Neural progenitor cell (in vitro differentiated cells): ENCODE measurements at regions not wholly inside any gene's neighbourhood (a gene's known extent, or its start where the extent isn't known, plus 50 kb on each side); places are given as distances from the start of the nearest gene placed in this dataset.

Source experiments
- DNase-seq: peaks from one replicate; pipeline ENCODE4 v3.0.0-alpha.2; 2016; ENCODE audit warnings: low spot score
- H2AFZ ChIP-seq: fragments of 200-600 bp; sonication (generic); replicated peaks from 2 replicates; pipeline ENCODE4 v1.6.1; 2016; ENCODE audit warnings: antibody characterized with exemption
- H3F3A ChIP-seq: fragments of 200-600 bp; sonication (generic); 2 replicates; pipeline ENCODE4 v1.6.1; 2016; ENCODE audit warnings: antibody characterized with exemption, low read depth
- H3K27ac ChIP-seq: fragments of 200-600 bp; sonication (generic); 2 replicates; pipeline ENCODE4 v1.5.1; 2016; ENCODE audit warnings: mild to moderate bottlenecking
- H3K27me3 ChIP-seq: fragments of 200-600 bp; sonication (generic); 2 replicates; pipeline ENCODE4 v1.6.1; 2016; ENCODE audit warnings: mild to moderate bottlenecking, moderate library complexity
- H3K36me3 ChIP-seq: fragments of 200-600 bp; sonication (generic); 2 replicates; pipeline ENCODE4 v1.5.1; 2016
- H3K4me1 ChIP-seq: fragments of 200-600 bp; sonication (generic); 2 replicates; pipeline ENCODE4 v1.6.1; 2016; ENCODE audit warnings: mixed run types
- H3K4me2 ChIP-seq: fragments of 200-600 bp; sonication (generic); 2 replicates; pipeline ENCODE4 v1.6.1; 2016
- H3K4me3 ChIP-seq: fragments of 200-600 bp; sonication (generic); 2 replicates; pipeline ENCODE4 v1.5.1; 2016
- H3K79me2 ChIP-seq: fragments of 200-600 bp; sonication (generic); 2 replicates; pipeline ENCODE4 v1.6.1; 2016; ENCODE audit warnings: low read depth
- H3K9ac ChIP-seq: fragments of 200-600 bp; sonication (generic); 2 replicates; pipeline ENCODE4 v1.6.1; 2016
- H3K9me3 ChIP-seq: fragments of 200-600 bp; sonication (generic); 2 replicates; pipeline ENCODE4 v1.5.1; 2016; ENCODE audit warnings: low read depth
- H4K20me1 ChIP-seq: fragments of 200-600 bp; sonication (generic); 2 replicates; pipeline ENCODE4 v1.6.1; 2016; ENCODE audit warnings: low read depth
- H3K27ac Mint-ChIP-seq: 3 replicates; pipeline ENCODE4 v1.8.0; 2021; ENCODE audit warnings: mixed read lengths
- H3K27me3 Mint-ChIP-seq: 2 replicates; pipeline ENCODE4 v1.8.0; 2022; ENCODE audit warnings: low read depth, mild to moderate bottlenecking, inconsistent platforms, moderate library complexity, mixed read lengths; ENCODE audit not compliant: insufficient read depth
- H3K36me3 Mint-ChIP-seq: 3 replicates; pipeline ENCODE4 v1.8.0; 2021; ENCODE audit warnings: mixed read lengths
- H3K4me1 Mint-ChIP-seq: 3 replicates; pipeline ENCODE4 v1.8.0; 2021; ENCODE audit warnings: mixed read lengths
- H3K4me3 Mint-ChIP-seq: 3 replicates; pipeline ENCODE4 v1.8.0; 2021; ENCODE audit warnings: mild to moderate bottlenecking, moderate library complexity, mixed read lengths
- H3K9me3 Mint-ChIP-seq: 3 replicates; pipeline ENCODE4 v1.8.0; 2020; ENCODE audit warnings: mixed read lengths
- CTCF ChIP-seq: fragments of 200-600 bp; sonication (generic); IDR thresholded peaks from 2 replicates; pipeline ENCODE4 v1.5.1; 2017; ENCODE audit warnings: antibody characterized with exemption, mild to moderate bottlenecking
- EZH2 ChIP-seq: fragments of 200-600 bp; sonication (generic); IDR thresholded peaks from 2 replicates; pipeline ENCODE4 v1.6.1; 2017; ENCODE audit warnings: antibody characterized with exemption, mild to moderate bottlenecking, moderate library complexity
- EZH2phosphoT487 ChIP-seq: fragments of 200-600 bp; sonication (generic); IDR thresholded peaks from 2 replicates; pipeline ENCODE4 v1.6.1; 2017; ENCODE audit warnings: antibody characterized with exemption

GRCh38 chr11:129295746-129296145 lies 79.9 kb upstream of the BARX2 start:
- Mint-ChIP-seq H3K9me3 (no peaks in the 10 kb centered on the region), H3K27me3 (peaks cover 7% of the 10 kb centered on the region), H3K4me3 (no peak overlapping the region), H3K36me3 (no peaks in the 10 kb centered on the region), H3K4me1 (peaks cover 36% of the 10 kb centered on the region), H3K27ac (peak overlapping the region; percentile 20)
- TF ChIP-seq CTCF: no peak
- no peak for TF ChIP-seq EZH2
- TF ChIP-seq EZH2phosphoT487: no peak
- no peaks in the 10 kb centered on the region for H3K9me3 ChIP-seq
- H3K4me3 ChIP-seq: no peak overlapping the region
- no peak overlapping the region for H3K9ac ChIP-seq
- H3K27ac ChIP-seq: no peak overlapping the region
- no peaks in the 10 kb centered on the region for H3K79me2 ChIP-seq
- no peak for DNase-seq
- no peaks in the 10 kb centered on the region for H3K36me3 ChIP-seq
- H3K4me1 ChIP-seq: peaks cover 11% of the 10 kb centered on the region
- peaks cover 9% of the 10 kb centered on the region for H3F3A ChIP-seq
- no peaks in the 10 kb centered on the region for H3K27me3 ChIP-seq
- no peak overlapping the region for H2AFZ ChIP-seq
- H4K20me1 ChIP-seq: no peaks in the 10 kb centered on the region
- no peak overlapping the region for H3K4me2 ChIP-seq

GRCh38 chr11:129292771-129293170 lies 82.9 kb upstream of the BARX2 start:
- H3K4me3 Mint-ChIP-seq: no peak overlapping the region
- no peak overlapping the region for H3K27ac Mint-ChIP-seq
- TF ChIP-seq EZH2phosphoT487 (no peak), CTCF (no peak), EZH2 (no peak)
- no peak for DNase-seq
- Histone ChIP-seq H3K27me3 (no peaks in the 10 kb centered on the region), H3K4me2 (no peak overlapping the region), H3K27ac (no peak overlapping the region), H3K79me2 (no peaks in the 10 kb centered on the region), H2AFZ (no peak overlapping the region), H3K9ac (no peak overlapping the region), H3K9me3 (no peaks in the 10 kb centered on the region), H4K20me1 (no peaks in the 10 kb centered on the region), H3F3A (peaks cover 9% of the 10 kb centered on the region), H3K4me1 (peaks cover 13% of the 10 kb centered on the region), H3K4me3 (no peak overlapping the region), H3K36me3 (no peaks in the 10 kb centered on the region)
- no peaks in the 10 kb centered on the region for H3K9me3 Mint-ChIP-seq
- H3K27me3 Mint-ChIP-seq: peaks cover 7% of the 10 kb centered on the region
- peaks cover 46% of the 10 kb centered on the region for H3K4me1 Mint-ChIP-seq
- no peaks in the 10 kb centered on the region for H3K36me3 Mint-ChIP-seq

GRCh38 chr11:129292092-129292491 lies 83.6 kb upstream of the BARX2 start:
- H3K9me3 Mint-ChIP-seq: no peaks in the 10 kb centered on the region
- TF ChIP-seq EZH2 (no peak), EZH2phosphoT487 (no peak), CTCF (no peak)
- H3K27ac Mint-ChIP-seq: peak overlapping the region; percentile 60
- Histone ChIP-seq H3K27me3 (no peaks in the 10 kb centered on the region), H3K79me2 (no peaks in the 10 kb centered on the region), H3K27ac (no peak overlapping the region), H3K4me3 (no peak overlapping the region), H3K4me1 (peaks cover 15% of the 10 kb centered on the region), H3K9ac (no peak overlapping the region), H3F3A (peaks cover 9% of the 10 kb centered on the region), H4K20me1 (no peaks in the 10 kb centered on the region), H2AFZ (no peak overlapping the region), H3K36me3 (no peaks in the 10 kb centered on the region), H3K9me3 (no peaks in the 10 kb centered on the region), H3K4me2 (no peak overlapping the region)
- peaks cover 49% of the 10 kb centered on the region for H3K4me1 Mint-ChIP-seq
- no peak overlapping the region for H3K4me3 Mint-ChIP-seq
- H3K36me3 Mint-ChIP-seq: no peaks in the 10 kb centered on the region
- peaks cover 7% of the 10 kb centered on the region for H3K27me3 Mint-ChIP-seq
- no peak for DNase-seq
